SK-N-SH (cell line): ENCODE measurements at regions not wholly inside any gene's neighbourhood (a gene's known extent, or its start where the extent isn't known, plus 50 kb on each side); places are given as distances from the start of the nearest gene placed in this dataset.
A peak's percentile ranks its signal among the peaks of the same experiment; 100 is the strongest.

Source experiments
- CTCF ChIA-PET: fragments of 300-600, 350-600 bp; formaldehyde crosslinking; extraction: SDS; loops from one replicate; lab custom pipeline; 2021; lab: Yijun Ruan, JAX
- POLR2A ChIA-PET: fragments of 350-600 bp; sonication (Branson Sonifier 250); formaldehyde crosslinking; extraction: SDS; loops from one replicate; lab custom pipeline; 2020; ENCODE audit warnings: antibody characterized with exemption, inconsistent platforms; lab: Yijun Ruan, JAX
- DNase-seq: peaks from one replicate; pipeline ENCODE4 v3.0.0; 2012
- H2AFZ ChIP-seq: fragments of 200-600 bp; sonication (generic); 2 replicates; pipeline ENCODE4 v1.8.1; 2016; ENCODE audit warnings: antibody characterized with exemption, mild to moderate bottlenecking, low read depth
- H3F3A ChIP-seq: fragments of 200-600 bp; sonication (generic); replicated peaks from 2 replicates; pipeline ENCODE3; 2016; ENCODE audit warnings: antibody characterized with exemption, mild to moderate bottlenecking; ENCODE audit not compliant: insufficient read depth
- H3K27ac ChIP-seq, 2 experiments: fragments of 200-500 bp in 1 of 2; fragments of 200-600 bp in 1 of 2; sonication (Bioruptor generic) in 1 of 2; sonication (generic), shearing (Covaris generic) in 1 of 2; 2 replicates each; pipeline versions ENCODE4 v1.5.1 to v1.6.1; 2014 to 2016; ENCODE audit warnings: low read depth in 2 of 2, inconsistent platforms in 1 of 2, low read length in 1 of 2, mild to moderate bottlenecking in 1 of 2, mixed read lengths in 1 of 2
- H3K27me3 ChIP-seq: fragments of 200-600 bp; sonication (generic), shearing (Covaris generic); 2 replicates; pipeline ENCODE4 v1.6.1; 2016; ENCODE audit warnings: mixed run types; ENCODE audit not compliant: insufficient read depth
- H3K36me3 ChIP-seq, 2 experiments: fragments of 200-500 bp in 1 of 2; fragments of 200-600 bp in 1 of 2; sonication (Bioruptor generic) in 1 of 2; sonication (generic) in 1 of 2; replicated peaks in 1 of 2; 2 replicates each; pipeline versions ENCODE3 to v1.5.1; 2014 to 2016; ENCODE audit warnings: low read length in 1 of 2, mild to moderate bottlenecking in 1 of 2; ENCODE audit not compliant: insufficient read depth in 2 of 2, control insufficient read depth in 1 of 2
- H3K4me1 ChIP-seq, 2 experiments: fragments of 200-500 bp in 1 of 2; fragments of 200-600 bp in 1 of 2; sonication (Bioruptor generic) in 1 of 2; sonication (generic), shearing (Covaris generic) in 1 of 2; 2 replicates each; pipeline versions ENCODE4 v1.5.1 to v1.6.1; 2014 to 2016; ENCODE audit warnings: low read depth in 1 of 2, low read length in 1 of 2, mixed run types in 1 of 2; ENCODE audit not compliant: insufficient read depth in 2 of 2, control insufficient read depth in 1 of 2
- H3K4me2 ChIP-seq: fragments of 200-600 bp; sonication (generic), shearing (Covaris generic); 2 replicates; pipeline ENCODE4 v1.6.1; 2017; ENCODE audit warnings: mixed run types
- H3K4me3 ChIP-seq, 2 experiments: fragments of 200-500 bp in 1 of 2; fragments of 200-600 bp in 1 of 2; sonication (Bioruptor generic) in 1 of 2; sonication (generic), shearing (Covaris generic) in 1 of 2; 2 replicates each; pipeline versions ENCODE4 v1.5.1 to v1.8.1; 2014 to 2016; ENCODE audit warnings: low read depth in 2 of 2, inconsistent platforms in 1 of 2, low read length in 1 of 2, mild to moderate bottlenecking in 1 of 2, mixed read lengths in 1 of 2, moderate library complexity in 1 of 2
- H3K79me2 ChIP-seq: fragments of 200-600 bp; sonication (generic); 2 replicates; pipeline ENCODE4 v1.8.1; 2017; ENCODE audit warnings: mild to moderate bottlenecking; ENCODE audit not compliant: insufficient read depth
- H3K9ac ChIP-seq: fragments of 200-600 bp; sonication (generic); 2 replicates; pipeline ENCODE4 v1.6.1; 2017; ENCODE audit warnings: mixed run types
- H3K9me2 ChIP-seq: fragments of 200-600 bp; sonication (generic); 2 replicates; pipeline ENCODE4 v1.6.1; 2017; ENCODE audit warnings: mixed run types
- H3K9me3 ChIP-seq: fragments of 200-600 bp; sonication (generic); 2 replicates; pipeline ENCODE4 v1.6.1; 2017; ENCODE audit warnings: mixed run types, mild to moderate bottlenecking, moderate library complexity
- H4K20me1 ChIP-seq: fragments of 200-600 bp; sonication (generic); 2 replicates; pipeline ENCODE4 v1.6.1; 2017; ENCODE audit warnings: mild to moderate bottlenecking, mixed run types; ENCODE audit not compliant: insufficient read depth
- EP300 ChIP-seq, 2 experiments: IDR thresholded peaks; 2 replicates each; pipeline versions ENCODE4 v1.4.0 to v1.6.1; 2012; ENCODE audit warnings: borderline replicate concordance in 1 of 2, low read depth in 1 of 2, low read length in 1 of 2
- FOSL2 ChIP-seq: IDR thresholded peaks from 2 replicates; pipeline ENCODE4 v1.4.0; 2012; ENCODE audit warnings: low read depth, mild to moderate bottlenecking, moderate library complexity, borderline replicate concordance
- GATA2 ChIP-seq: sonication (generic); formaldehyde crosslinking; IDR thresholded peaks from 2 replicates; pipeline ENCODE4 v1.5.0; 2020; ENCODE audit warnings: mild to moderate bottlenecking, missing genetic modification reagents
- MEF2A ChIP-seq: IDR thresholded peaks from 2 replicates; pipeline ENCODE4 v1.4.0; 2012; ENCODE audit warnings: low read depth, borderline replicate concordance
- NFIC ChIP-seq: IDR thresholded peaks from 2 replicates; pipeline ENCODE4 v1.4.0; 2012; ENCODE audit warnings: borderline replicate concordance
- RFX5 ChIP-seq: IDR thresholded peaks from 2 replicates; pipeline ENCODE4 v1.6.1; 2012; ENCODE audit warnings: mild to moderate bottlenecking, improper control_type of control experiment, low read length
- TCF12 ChIP-seq: IDR thresholded peaks from 2 replicates; pipeline ENCODE4 v1.4.0; 2012
- TEAD4 ChIP-seq: IDR thresholded peaks from 2 replicates; pipeline ENCODE4 v1.4.0; 2012; ENCODE audit warnings: mild to moderate bottlenecking, borderline replicate concordance; ENCODE audit not compliant: insufficient read depth
- YY1 ChIP-seq: IDR thresholded peaks from 2 replicates; pipeline ENCODE4 v1.4.0; 2012; ENCODE audit warnings: low read depth, mild to moderate bottlenecking
- WGBS: methylation state at CpG from one replicate; pipeline ENCODE4 v1.1.6; 2017; ENCODE audit warnings: low lambda C conversion rate; 5-methylcytosine and 5-hydroxymethylcytosine counted together
- TF ChIP-seq, protein P1 (sequence below): fragments of 150-350 bp; IDR thresholded peaks from 2 replicates; pipeline ENCODE4 v1.6.1; 2017; ENCODE audit warnings: antibody characterized with exemption, low read length, low read depth, borderline replicate concordance
- TF ChIP-seq, protein P2 (sequence below): fragments of 150-350 bp; IDR thresholded peaks from 2 replicates; pipeline ENCODE4 v1.6.1; 2016; ENCODE audit warnings: mild to moderate bottlenecking, low read depth, low read length

DNA sequence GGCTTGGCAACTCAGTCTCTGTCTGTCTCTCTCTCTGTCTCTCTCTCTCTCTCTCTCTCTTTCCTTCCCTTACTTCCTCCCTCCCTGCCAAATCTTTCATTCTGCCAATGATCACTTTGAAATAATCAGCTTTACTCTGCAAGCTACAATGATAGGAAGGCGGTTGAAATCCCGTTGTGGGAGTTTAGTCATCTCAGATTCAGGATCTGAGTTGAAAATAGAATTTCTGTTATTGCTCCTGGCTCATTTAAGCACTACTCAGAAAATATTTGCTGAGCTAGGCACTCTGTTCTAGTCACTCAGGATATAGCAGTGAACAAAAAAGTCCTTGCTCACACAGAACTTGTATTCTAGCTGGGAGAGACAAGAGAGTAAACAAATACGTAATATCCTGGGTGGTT is 56.3 kb upstream of the DCTD start:
- Histone ChIP-seq H3K4me3 (no peak overlapping the region), H2AFZ (peak overlapping the region; percentile 17; the same call in 1 of the 2 replicates), H4K20me1 (no peaks in the 10 kb centered on the region), H3K9ac (no peak overlapping the region), H3K27me3 (no peaks in the 10 kb centered on the region), H3F3A (peaks cover 9% of the 10 kb centered on the region), H3K36me3 (no peaks in the 10 kb centered on the region), H3K27ac (no peak overlapping the region), H3K4me1 (peaks cover 0 to 28% of the 10 kb centered on the region in 2 experiments; a peak in 2 of 4 replicates), H3K4me2 (0 out of 2 replicates have a peak overlapping the region, but pooled peaks have one; percentile 0), H3K9me2 (no peaks in the 10 kb centered on the region), H3K79me2 (no peaks in the 10 kb centered on the region), H3K9me3 (no peaks in the 10 kb centered on the region)
- WGBS, result 82% methylated on average over 3 of the region's 3 CpGs
- ChIA-PET CTCF (interaction anchor here (1.1 kb wide), 1 partner anchor 35 kb away, joined by 5 read pairs; no protein-coding TSS in a partner anchor), POLR2A (no interaction called here)
- TF ChIP-seq MEF2A (no peak), NFIC (no peak), RFX5 (no peak), GATA2 (CRISPR knock-in tag) (no peak), TEAD4 (no peak), FOSL2 (no peak)
- TF ChIP-seq, protein P1, sequence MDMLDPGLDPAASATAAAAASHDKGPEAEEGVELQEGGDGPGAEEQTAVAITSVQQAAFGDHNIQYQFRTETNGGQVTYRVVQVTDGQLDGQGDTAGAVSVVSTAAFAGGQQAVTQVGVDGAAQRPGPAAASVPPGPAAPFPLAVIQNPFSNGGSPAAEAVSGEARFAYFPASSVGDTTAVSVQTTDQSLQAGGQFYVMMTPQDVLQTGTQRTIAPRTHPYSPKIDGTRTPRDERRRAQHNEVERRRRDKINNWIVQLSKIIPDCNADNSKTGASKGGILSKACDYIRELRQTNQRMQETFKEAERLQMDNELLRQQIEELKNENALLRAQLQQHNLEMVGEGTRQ, result no peak
- TF ChIP-seq, protein P2, sequence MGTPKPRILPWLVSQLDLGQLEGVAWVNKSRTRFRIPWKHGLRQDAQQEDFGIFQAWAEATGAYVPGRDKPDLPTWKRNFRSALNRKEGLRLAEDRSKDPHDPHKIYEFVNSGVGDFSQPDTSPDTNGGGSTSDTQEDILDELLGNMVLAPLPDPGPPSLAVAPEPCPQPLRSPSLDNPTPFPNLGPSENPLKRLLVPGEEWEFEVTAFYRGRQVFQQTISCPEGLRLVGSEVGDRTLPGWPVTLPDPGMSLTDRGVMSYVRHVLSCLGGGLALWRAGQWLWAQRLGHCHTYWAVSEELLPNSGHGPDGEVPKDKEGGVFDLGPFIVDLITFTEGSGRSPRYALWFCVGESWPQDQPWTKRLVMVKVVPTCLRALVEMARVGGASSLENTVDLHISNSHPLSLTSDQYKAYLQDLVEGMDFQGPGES, result no peak
- no peak for DNase-seq

DNA sequence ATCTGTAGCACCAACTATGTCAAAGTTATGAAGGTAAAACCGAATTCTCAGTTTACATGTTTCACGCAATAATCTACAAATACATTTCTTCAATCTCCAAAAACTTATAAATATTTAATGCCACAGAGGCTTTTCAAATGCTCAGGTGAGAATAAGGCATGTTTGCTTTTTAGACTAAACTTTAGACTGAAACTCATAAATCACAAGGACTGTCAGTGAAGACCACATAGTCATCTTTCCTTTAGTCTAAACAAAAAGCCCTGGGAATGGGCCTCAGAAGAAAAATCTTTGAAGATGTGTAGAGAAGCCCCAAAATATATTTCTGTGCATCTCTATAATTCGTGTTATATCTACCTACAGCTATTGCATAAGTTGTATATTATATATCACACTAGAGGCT is 54.5 kb upstream of the DCTD start:
- Histone ChIP-seq H4K20me1 (no peaks in the 10 kb centered on the region), H3K27ac (no peak overlapping the region), H3K4me3 (no peak overlapping the region), H3K4me1 (peaks cover 0 to 22% of the 10 kb centered on the region in 2 experiments; a peak in 2 of 4 replicates), H3K27me3 (no peaks in the 10 kb centered on the region), H3K4me2 (no peak overlapping the region), H3K9ac (no peak overlapping the region), H3K9me2 (no peaks in the 10 kb centered on the region), H3F3A (peaks cover 9% of the 10 kb centered on the region), H2AFZ (peak overlapping the region; percentile 7; the same call in 1 of the 2 replicates), H3K36me3 (no peaks in the 10 kb centered on the region), H3K79me2 (no peaks in the 10 kb centered on the region), H3K9me3 (no peaks in the 10 kb centered on the region)
- TF ChIP-seq TCF12 (no peak), EP300 (IDR thresholded peaks at IDR 0.05; ENCODE audit: borderline replicate concordance in 1 of 2, low read depth in 1 of 2, low read length in 1 of 2) (no peak), YY1 (no peak)
- no peak for DNase-seq
- ChIA-PET POLR2A (no interaction called here), CTCF (no interaction called here)
- WGBS, result 83% methylated on average over 3 of the region's 3 CpGs
